HCT116 (cell line): ENCODE measurements at regions not wholly inside any gene's neighbourhood (a gene's known extent, or its start where the extent isn't known, plus 50 kb on each side); places are given as distances from the start of the nearest gene placed in this dataset.

Experiments
- EZH2 ChIP-seq: fragments of 200-600 bp; sonication (generic); IDR thresholded peaks from 2 replicates; pipeline ENCODE4 v1.6.1; 2017; ENCODE audit warnings: antibody characterized with exemption, mixed run types
- EZH2phosphoT487 ChIP-seq: fragments of 200-600 bp; IDR thresholded peaks from 2 replicates; pipeline ENCODE4 v1.6.1; 2018; ENCODE audit warnings: antibody characterized with exemption, borderline replicate concordance
- FOSL1 ChIP-seq: IDR thresholded peaks from 2 replicates; pipeline ENCODE4 v1.6.1; 2012; ENCODE audit warnings: low read depth
- POLR2A ChIP-seq: IDR thresholded peaks from 2 replicates; pipeline ENCODE4 v1.7.0; 2011; ENCODE audit warnings: borderline replicate concordance; ENCODE audit not compliant: insufficient read depth, insufficient read length; ENCODE audit errors: extremely low read depth
- POLR2AphosphoS5 ChIP-seq: IDR thresholded peaks from 2 replicates; pipeline ENCODE4 v1.6.1; 2011; ENCODE audit warnings: mild to moderate bottlenecking, low read depth, low read length, moderate library complexity
- SIN3A ChIP-seq: IDR thresholded peaks from 2 replicates; pipeline ENCODE4 v1.6.1; 2012; ENCODE audit warnings: low read depth
- YY1 ChIP-seq: IDR thresholded peaks from 2 replicates; pipeline ENCODE4 v1.6.1; 2011; ENCODE audit warnings: low read length, low read depth, moderate library complexity, mild to moderate bottlenecking; ENCODE audit not compliant: insufficient replicate concordance; ENCODE audit errors: extremely low read depth
- ZNF274 ChIP-seq: fragments of 200-500 bp; sonication (Bioruptor generic); IDR thresholded peaks from 2 replicates; pipeline ENCODE4 v1.6.1; 2014; ENCODE audit warnings: mild to moderate bottlenecking, low read depth, low read length, inconsistent platforms
- TF ChIP-seq, protein P1 (sequence below), 3 experiments: fragments of 200-600 bp in 1 of 3; sonication (generic) in 1 of 3; IDR thresholded peaks in 2 of 3; conservative IDR thresholded peaks in 1 of 3; 2 replicates each; pipeline ENCODE4 v1.5.1; 2012 to 2017; ENCODE audit warnings: low read depth in 2 of 3, low read length in 2 of 3, antibody characterized with exemption in 1 of 3, borderline replicate concordance in 1 of 3, control low read depth in 1 of 3, mild to moderate bottlenecking in 1 of 3, mixed read lengths in 1 of 3, mixed run types in 1 of 3, moderate library complexity in 1 of 3; ENCODE audit not compliant: insufficient read depth in 1 of 3
- TF ChIP-seq, protein P2 (sequence below): IDR thresholded peaks from 2 replicates; pipeline ENCODE4 v1.6.1; 2012
- TF ChIP-seq, protein P3 (sequence below): IDR thresholded peaks from 2 replicates; pipeline ENCODE4 v1.6.1; 2012; ENCODE audit warnings: low read depth

DNA sequence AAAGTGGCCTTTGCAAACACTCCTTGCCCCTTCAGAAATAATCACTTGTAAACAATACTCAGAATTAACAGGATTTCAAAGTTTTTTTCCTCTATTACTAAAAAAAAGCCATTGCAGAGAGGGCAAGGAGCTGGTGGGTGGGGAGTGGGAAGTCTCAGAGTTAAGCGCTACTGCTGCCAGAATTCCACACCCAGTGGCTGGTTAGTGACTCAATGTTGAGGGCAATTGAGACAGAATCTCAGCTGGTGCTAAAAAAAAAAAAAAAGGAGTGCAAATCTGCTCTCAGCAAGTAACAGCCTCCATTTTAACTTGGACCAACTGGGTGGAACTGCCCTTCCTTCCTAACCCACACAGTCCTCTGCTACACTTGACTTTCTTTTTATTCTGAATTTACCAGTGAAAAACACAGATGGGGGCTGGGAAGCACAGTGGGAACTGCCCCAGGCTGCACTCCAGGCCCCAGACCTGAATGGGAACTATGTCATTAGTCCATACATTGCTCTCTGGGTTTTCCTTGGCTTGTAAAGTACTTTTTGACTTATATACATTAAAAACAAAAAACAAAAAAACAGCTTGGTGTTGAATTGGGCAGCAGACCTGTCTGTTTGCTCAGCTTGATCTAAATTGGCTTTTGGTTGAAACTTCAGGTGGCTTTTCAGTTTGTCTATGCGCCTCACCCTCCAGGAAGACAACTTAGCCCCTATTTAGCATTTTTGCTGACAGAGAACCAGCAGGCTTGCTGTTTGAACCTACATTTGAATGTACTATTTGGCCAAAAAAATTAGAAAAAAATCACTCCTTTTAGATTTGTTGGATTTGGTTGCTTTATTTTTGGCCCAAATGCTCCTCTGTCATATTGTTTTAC lies 357.8 kb upstream of the TBL1XR1 start:
- TF ChIP-seq, protein P1, sequence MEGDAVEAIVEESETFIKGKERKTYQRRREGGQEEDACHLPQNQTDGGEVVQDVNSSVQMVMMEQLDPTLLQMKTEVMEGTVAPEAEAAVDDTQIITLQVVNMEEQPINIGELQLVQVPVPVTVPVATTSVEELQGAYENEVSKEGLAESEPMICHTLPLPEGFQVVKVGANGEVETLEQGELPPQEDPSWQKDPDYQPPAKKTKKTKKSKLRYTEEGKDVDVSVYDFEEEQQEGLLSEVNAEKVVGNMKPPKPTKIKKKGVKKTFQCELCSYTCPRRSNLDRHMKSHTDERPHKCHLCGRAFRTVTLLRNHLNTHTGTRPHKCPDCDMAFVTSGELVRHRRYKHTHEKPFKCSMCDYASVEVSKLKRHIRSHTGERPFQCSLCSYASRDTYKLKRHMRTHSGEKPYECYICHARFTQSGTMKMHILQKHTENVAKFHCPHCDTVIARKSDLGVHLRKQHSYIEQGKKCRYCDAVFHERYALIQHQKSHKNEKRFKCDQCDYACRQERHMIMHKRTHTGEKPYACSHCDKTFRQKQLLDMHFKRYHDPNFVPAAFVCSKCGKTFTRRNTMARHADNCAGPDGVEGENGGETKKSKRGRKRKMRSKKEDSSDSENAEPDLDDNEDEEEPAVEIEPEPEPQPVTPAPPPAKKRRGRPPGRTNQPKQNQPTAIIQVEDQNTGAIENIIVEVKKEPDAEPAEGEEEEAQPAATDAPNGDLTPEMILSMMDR (IDR thresholded peaks at IDR 0.05 in 2 of 3, conservative IDR thresholded peaks at IDR 0.05 in 1 of 3; ENCODE audit: borderline replicate concordance in 1 of 3, insufficient read depth in 1 of 3, low read depth in 2 of 3, low read length in 2 of 3), result no peak
- TF ChIP-seq, protein P2, sequence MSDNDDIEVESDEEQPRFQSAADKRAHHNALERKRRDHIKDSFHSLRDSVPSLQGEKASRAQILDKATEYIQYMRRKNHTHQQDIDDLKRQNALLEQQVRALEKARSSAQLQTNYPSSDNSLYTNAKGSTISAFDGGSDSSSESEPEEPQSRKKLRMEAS, result no peak
- TF ChIP-seq POLR2A (no peak), POLR2AphosphoS5 (no peak), EZH2 (no peak), EZH2phosphoT487 (no peak), FOSL1 (no peak), YY1 (no peak), ZNF274 (no peak), SIN3A (no peak)
- TF ChIP-seq, protein P3, sequence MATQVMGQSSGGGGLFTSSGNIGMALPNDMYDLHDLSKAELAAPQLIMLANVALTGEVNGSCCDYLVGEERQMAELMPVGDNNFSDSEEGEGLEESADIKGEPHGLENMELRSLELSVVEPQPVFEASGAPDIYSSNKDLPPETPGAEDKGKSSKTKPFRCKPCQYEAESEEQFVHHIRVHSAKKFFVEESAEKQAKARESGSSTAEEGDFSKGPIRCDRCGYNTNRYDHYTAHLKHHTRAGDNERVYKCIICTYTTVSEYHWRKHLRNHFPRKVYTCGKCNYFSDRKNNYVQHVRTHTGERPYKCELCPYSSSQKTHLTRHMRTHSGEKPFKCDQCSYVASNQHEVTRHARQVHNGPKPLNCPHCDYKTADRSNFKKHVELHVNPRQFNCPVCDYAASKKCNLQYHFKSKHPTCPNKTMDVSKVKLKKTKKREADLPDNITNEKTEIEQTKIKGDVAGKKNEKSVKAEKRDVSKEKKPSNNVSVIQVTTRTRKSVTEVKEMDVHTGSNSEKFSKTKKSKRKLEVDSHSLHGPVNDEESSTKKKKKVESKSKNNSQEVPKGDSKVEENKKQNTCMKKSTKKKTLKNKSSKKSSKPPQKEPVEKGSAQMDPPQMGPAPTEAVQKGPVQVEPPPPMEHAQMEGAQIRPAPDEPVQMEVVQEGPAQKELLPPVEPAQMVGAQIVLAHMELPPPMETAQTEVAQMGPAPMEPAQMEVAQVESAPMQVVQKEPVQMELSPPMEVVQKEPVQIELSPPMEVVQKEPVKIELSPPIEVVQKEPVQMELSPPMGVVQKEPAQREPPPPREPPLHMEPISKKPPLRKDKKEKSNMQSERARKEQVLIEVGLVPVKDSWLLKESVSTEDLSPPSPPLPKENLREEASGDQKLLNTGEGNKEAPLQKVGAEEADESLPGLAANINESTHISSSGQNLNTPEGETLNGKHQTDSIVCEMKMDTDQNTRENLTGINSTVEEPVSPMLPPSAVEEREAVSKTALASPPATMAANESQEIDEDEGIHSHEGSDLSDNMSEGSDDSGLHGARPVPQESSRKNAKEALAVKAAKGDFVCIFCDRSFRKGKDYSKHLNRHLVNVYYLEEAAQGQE, result no peak
